SHP77 treated with DMSO at 0.1 percent for 48 hours (cell line): ENCODE measurements at regions not wholly inside any gene's neighbourhood (a gene's known extent, or its start where the extent isn't known, plus 50 kb on each side); places are given as distances from the start of the nearest gene placed in this dataset.
"Not testable (repeated sequence)": the region's sequence is repeated elsewhere in the genome, so short reads cannot be mapped to it uniquely, and the experiment has no call there.

Experiments used
- DNase-seq: peaks from one replicate; lab custom pipeline; 2025; lab: John Stamatoyannopoulos, UW

- DNase-seq, result no peak
Measured at GRCh38 chr20:11511821-11512220, 405.9 kb upstream of the BTBD3 start.

GRCh38 chr20:11513241-11513745 is 404.4 kb upstream of the BTBD3 start:
- not testable (repeated sequence) for DNase-seq

- DNase-seq, result no peak
Measured at GRCh38 chr20:11516448-11516847, 401.2 kb upstream of the BTBD3 start.

GRCh38 chr20:11520596-11520995 is 397.1 kb upstream of the BTBD3 start:
- no peak for DNase-seq

GRCh38 chr20:11521476-11522365 is 396.0 kb upstream of the BTBD3 start:
- no peak for DNase-seq

- DNase-seq, result no peak
Measured at GRCh38 chr20:11522366-11522741, 395.3 kb upstream of the BTBD3 start.

GRCh38 chr20:11529047-11529446 is 388.6 kb upstream of the BTBD3 start:
- no peak for DNase-seq

GRCh38 chr20:11537032-11537431 is 380.7 kb upstream of the BTBD3 start:
- no peak for DNase-seq

GRCh38 chr20:11539450-11539849 is 378.2 kb upstream of the BTBD3 start:
- no peak for DNase-seq

GRCh38 chr20:11540558-11540957 is 377.1 kb upstream of the BTBD3 start:
- DNase-seq, result no peak

GRCh38 chr20:11542645-11543044 is 375.0 kb upstream of the BTBD3 start:
- no peak for DNase-seq

- DNase-seq, result peak; percentile 40
Measured at GRCh38 chr20:11544029-11544678, 373.5 kb upstream of the BTBD3 start.

GRCh38 chr20:11546939-11547338 is 370.8 kb upstream of the BTBD3 start:
- DNase-seq, result no peak

GRCh38 chr20:11549172-11550103 is 368.3 kb upstream of the BTBD3 start:
- no peak for DNase-seq

- DNase-seq, result no peak
Measured at GRCh38 chr20:11550657-11551338, 366.9 kb upstream of the BTBD3 start.

GRCh38 chr20:11551479-11551878 is 366.2 kb upstream of the BTBD3 start:
- DNase-seq, result no peak

- DNase-seq, result peak; percentile 49
Measured at GRCh38 chr20:11553603-11554002, 364.1 kb upstream of the BTBD3 start.

GRCh38 chr20:11555510-11555909 is 362.2 kb upstream of the BTBD3 start:
- DNase-seq, result no peak

- DNase-seq, result no peak
Measured at GRCh38 chr20:11556410-11556809, 361.3 kb upstream of the BTBD3 start.

GRCh38 chr20:11564491-11564890 is 353.2 kb upstream of the BTBD3 start:
- no peak for DNase-seq

- DNase-seq, result peak; percentile 18
Measured at GRCh38 chr20:11569163-11569562, 348.5 kb upstream of the BTBD3 start.

- DNase-seq, result no peak
Measured at GRCh38 chr20:11573507-11573906, 344.2 kb upstream of the BTBD3 start.
